Gastrocnemius medialis (tissue), 4 donors: ENCODE measurements at regions not wholly inside any gene's neighbourhood (a gene's known extent, or its start where the extent isn't known, plus 50 kb on each side); places are given as distances from the start of the nearest gene placed in this dataset.

Experiments
- ATAC-seq, 2 donors: fragments of 150-250 bp; one replicate each; pipeline ENCODE4 v1.9.1; 2016
- DNase-seq, 2 donors: peaks; one replicate each; pipeline ENCODE4 v3.0.0-alpha.2; 2019
- H3K27ac ChIP-seq, 4 donors: fragments of 200-600 bp; sonication (generic); 1 replicate in 1 of 4; 2 replicates in 3 of 4; pipeline ENCODE4 v1.5.1; 2016 to 2018; ENCODE audit warnings: mild to moderate bottlenecking in 2 of 4, moderate library complexity in 1 of 4
- H3K27me3 ChIP-seq, 3 donors: fragments of 200-600 bp; sonication (generic) in 2 of 3; 1 replicate in 1 of 3; 2 replicates in 2 of 3; pipeline versions ENCODE4 v1.5.1 to v1.6.0; 2016 to 2019; ENCODE audit warnings: mild to moderate bottlenecking in 1 of 3, moderate library complexity in 1 of 3
- H3K36me3 ChIP-seq, 2 donors: fragments of 200-600 bp; sonication (generic) in 1 of 2; one replicate each; pipeline ENCODE4 v1.5.1; 2017 to 2018
- H3K4me1 ChIP-seq, 2 donors: fragments of 200-600 bp; sonication (generic) in 1 of 2; one replicate each; pipeline ENCODE4 v1.5.1; 2016 to 2017; ENCODE audit warnings: mild to moderate bottlenecking in 2 of 2
- H3K4me3 ChIP-seq, 4 donors: fragments of 200-600 bp; sonication (generic) in 3 of 4; 1 replicate in 1 of 4; 2 replicates in 3 of 4; pipeline ENCODE4 v1.5.1; 2016 to 2019; ENCODE audit warnings: mild to moderate bottlenecking in 2 of 4
- H3K9me3 ChIP-seq, 3 donors: fragments of 200-600 bp; sonication (generic) in 2 of 3; 1 replicate in 1 of 3; 2 replicates in 2 of 3; pipeline ENCODE4 v1.5.1; 2016 to 2019
- POLR2A ChIP-seq, 2 donors: fragments of 450-650 bp; IDR thresholded peaks; one replicate each; pipeline ENCODE4 v1.6.1; 2017; ENCODE audit warnings: antibody characterized with exemption in 2 of 2, mild to moderate bottlenecking in 2 of 2, moderate library complexity in 2 of 2
- in situ Hi-C, 4 donors: fragments of 200-750 bp; cut with MboI; loops; one replicate each; pipeline versions ENCODE4 v1.15.0 to v1.8.0; 2017; ENCODE audit warnings: low sequenced_read_pairs in 4 of 4
- intact Hi-C: fragments of 100-400 bp; cut with DNase I; formaldehyde crosslinking; loops from one replicate; pipeline ENCODE4 v1.15.1; 2023; ENCODE audit warnings: low total_unique reads
- TF ChIP-seq, protein P1 (sequence below), 5 experiments: fragments of 450-650 bp in 3 of 5; fragments of 200-600 bp in 2 of 5; sonication (generic) in 2 of 5; IDR thresholded peaks in 4 of 5; conservative IDR thresholded peaks in 1 of 5; 1 replicate in 4 of 5; 2 replicates in 1 of 5; pipeline ENCODE4 v1.5.1; 2016 to 2019; ENCODE audit warnings: antibody characterized with exemption in 5 of 5, mild to moderate bottlenecking in 3 of 5, moderate library complexity in 3 of 5

GRCh38 chr13:34879851-34880250, 62.2 kb upstream of the NBEA start:
- Histone ChIP-seq H3K27ac (no peak overlapping the region), H3K36me3 (no peaks in the 10 kb centered on the region), H3K4me1 (no peaks in the 10 kb centered on the region), H3K9me3 (no peaks in the 10 kb centered on the region), H3K4me3 (no peak overlapping the region), H3K27me3 (no peaks in the 10 kb centered on the region)
- intact Hi-C loops (no loop called here), in situ Hi-C loops (no loop called here)
- no peak for ATAC-seq
- DNase-seq, result no peak
- TF ChIP-seq POLR2A (IDR thresholded peaks at IDR 0.05), result no peak
- TF ChIP-seq, protein P1, sequence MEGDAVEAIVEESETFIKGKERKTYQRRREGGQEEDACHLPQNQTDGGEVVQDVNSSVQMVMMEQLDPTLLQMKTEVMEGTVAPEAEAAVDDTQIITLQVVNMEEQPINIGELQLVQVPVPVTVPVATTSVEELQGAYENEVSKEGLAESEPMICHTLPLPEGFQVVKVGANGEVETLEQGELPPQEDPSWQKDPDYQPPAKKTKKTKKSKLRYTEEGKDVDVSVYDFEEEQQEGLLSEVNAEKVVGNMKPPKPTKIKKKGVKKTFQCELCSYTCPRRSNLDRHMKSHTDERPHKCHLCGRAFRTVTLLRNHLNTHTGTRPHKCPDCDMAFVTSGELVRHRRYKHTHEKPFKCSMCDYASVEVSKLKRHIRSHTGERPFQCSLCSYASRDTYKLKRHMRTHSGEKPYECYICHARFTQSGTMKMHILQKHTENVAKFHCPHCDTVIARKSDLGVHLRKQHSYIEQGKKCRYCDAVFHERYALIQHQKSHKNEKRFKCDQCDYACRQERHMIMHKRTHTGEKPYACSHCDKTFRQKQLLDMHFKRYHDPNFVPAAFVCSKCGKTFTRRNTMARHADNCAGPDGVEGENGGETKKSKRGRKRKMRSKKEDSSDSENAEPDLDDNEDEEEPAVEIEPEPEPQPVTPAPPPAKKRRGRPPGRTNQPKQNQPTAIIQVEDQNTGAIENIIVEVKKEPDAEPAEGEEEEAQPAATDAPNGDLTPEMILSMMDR (IDR thresholded peaks at IDR 0.05 in 4 of 5, conservative IDR thresholded peaks at IDR 0.05 in 1 of 5), result no peak

DNA sequence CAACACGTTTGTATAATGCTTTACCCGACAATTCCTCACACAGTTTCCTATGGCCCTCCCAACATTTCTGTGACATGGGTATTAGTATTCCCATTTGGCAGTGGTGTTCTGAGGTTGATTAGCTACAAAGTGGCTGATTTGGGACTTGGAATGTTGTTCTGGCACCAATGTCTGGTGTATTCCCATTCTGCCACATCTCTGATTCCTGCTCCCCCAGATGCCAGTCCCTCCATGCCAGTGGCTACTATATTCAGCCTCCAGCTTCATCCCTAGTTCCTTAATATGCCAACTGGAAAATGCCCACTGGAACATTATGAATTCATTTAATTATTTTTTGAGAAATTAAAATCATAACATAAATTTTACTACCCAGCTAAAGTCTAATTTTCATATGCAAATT, 60.6 kb upstream of the NBEA start:
- no peak for TF ChIP-seq POLR2A (IDR thresholded peaks at IDR 0.05)
- TF ChIP-seq, protein P1 (IDR thresholded peaks at IDR 0.05 in 4 of 5, conservative IDR thresholded peaks at IDR 0.05 in 1 of 5), result no peak
- ATAC-seq, result no peak
- no peak overlapping the region for H3K27ac ChIP-seq
- H3K36me3 ChIP-seq, result no peaks in the 10 kb centered on the region
- no peaks in the 10 kb centered on the region for H3K9me3 ChIP-seq
- H3K27me3 ChIP-seq, result no peaks in the 10 kb centered on the region
- H3K4me1 ChIP-seq, result peaks cover 0 to 3% of the 10 kb centered on the region in 2 donors
- intact Hi-C loops, result no loop called here
- no peak overlapping the region for H3K4me3 ChIP-seq
- no peak for DNase-seq
- in situ Hi-C loops, result no loop called here

DNA sequence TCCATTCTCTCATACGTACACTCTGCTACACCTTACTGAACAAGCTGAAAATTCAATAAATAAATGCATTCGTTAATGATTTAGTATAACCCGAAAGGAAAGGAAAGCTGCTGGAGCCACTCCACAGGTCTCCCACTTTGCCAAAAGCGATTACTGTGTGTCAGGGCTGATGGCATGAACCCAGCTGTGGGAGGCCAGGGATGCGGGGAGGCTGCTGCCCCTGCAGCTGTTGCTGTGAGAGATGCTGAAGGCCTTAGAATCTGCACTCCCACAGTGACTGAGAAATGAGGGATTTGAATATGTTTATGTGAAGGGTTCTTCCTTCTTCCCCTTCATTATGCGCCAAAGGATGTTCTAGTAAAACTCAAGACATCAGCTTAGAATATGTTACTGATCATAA, 58.7 kb upstream of the NBEA start:
- DNase-seq (no peak), ATAC-seq (no peak)
- intact Hi-C loops (no loop called here), in situ Hi-C loops (no loop called here)
- H3K36me3 ChIP-seq, result no peaks in the 10 kb centered on the region
- H3K4me1 ChIP-seq, result peaks cover 0 to 3% of the 10 kb centered on the region in 2 donors
- TF ChIP-seq POLR2A (IDR thresholded peaks at IDR 0.05), result no peak
- TF ChIP-seq, protein P1 (IDR thresholded peaks at IDR 0.05 in 4 of 5, conservative IDR thresholded peaks at IDR 0.05 in 1 of 5), result no peak
- no peak overlapping the region for H3K4me3 ChIP-seq
- no peak overlapping the region for H3K27ac ChIP-seq
- H3K9me3 ChIP-seq, result no peaks in the 10 kb centered on the region
- H3K27me3 ChIP-seq, result no peaks in the 10 kb centered on the region

DNA sequence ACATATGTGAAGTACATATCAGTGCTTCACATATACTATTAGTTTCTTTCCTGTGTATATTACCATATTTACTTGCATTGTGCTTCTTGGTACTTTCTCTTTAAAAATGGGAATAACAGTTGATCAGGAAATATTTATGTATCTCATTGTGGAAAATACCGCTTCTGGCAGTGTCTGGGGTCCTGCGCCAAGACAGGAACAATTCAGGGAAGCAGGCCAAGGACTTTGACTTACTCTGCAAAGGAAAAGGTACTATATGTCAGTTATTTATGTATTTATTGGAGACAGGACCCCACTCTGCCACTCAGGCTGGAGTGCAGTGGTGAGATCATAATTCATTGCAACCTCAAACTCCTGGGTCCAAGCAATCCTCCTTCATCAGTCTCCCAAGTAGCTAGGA, 57.7 kb upstream of the NBEA start:
- intact Hi-C loops (no loop called here), in situ Hi-C loops (no loop called here)
- H3K36me3 ChIP-seq, result no peaks in the 10 kb centered on the region
- TF ChIP-seq, protein P1 (IDR thresholded peaks at IDR 0.05 in 4 of 5, conservative IDR thresholded peaks at IDR 0.05 in 1 of 5), result no peak
- TF ChIP-seq POLR2A (IDR thresholded peaks at IDR 0.05), result no peak
- H3K27me3 ChIP-seq, result no peaks in the 10 kb centered on the region
- ATAC-seq (no peak), DNase-seq (no peak)
- H3K4me3 ChIP-seq, result no peak overlapping the region
- peaks cover 0 to 3% of the 10 kb centered on the region in 2 donors for H3K4me1 ChIP-seq
- H3K9me3 ChIP-seq, result no peaks in the 10 kb centered on the region
- H3K27ac ChIP-seq, result no peak overlapping the region

GRCh38 chr13:34886121-34886875, 55.8 kb upstream of the NBEA start:
- Histone ChIP-seq H3K4me3 (no peak overlapping the region), H3K9me3 (no peaks in the 10 kb centered on the region), H3K36me3 (no peaks in the 10 kb centered on the region), H3K27ac (no peak overlapping the region), H3K27me3 (no peaks in the 10 kb centered on the region), H3K4me1 (peaks cover 0 to 3% of the 10 kb centered on the region in 2 donors)
- ATAC-seq (no peak), DNase-seq (no peak)
- TF ChIP-seq, protein P1 (IDR thresholded peaks at IDR 0.05 in 4 of 5, conservative IDR thresholded peaks at IDR 0.05 in 1 of 5), result no peak
- no peak for TF ChIP-seq POLR2A (IDR thresholded peaks at IDR 0.05)
- intact Hi-C loops, result no loop called here
- in situ Hi-C loops, result no loop called here
